GM19240 (cell line): ENCODE measurements at regions not wholly inside any gene's neighbourhood (a gene's known extent, or its start where the extent isn't known, plus 50 kb on each side); places are given as distances from the start of the nearest gene placed in this dataset.

Experiments used
- DNase-seq: peaks from one replicate; pipeline ENCODE4 v3.0.0; 2011; ENCODE audit warnings: low spot score; ENCODE audit not compliant: insufficient read length

DNA sequence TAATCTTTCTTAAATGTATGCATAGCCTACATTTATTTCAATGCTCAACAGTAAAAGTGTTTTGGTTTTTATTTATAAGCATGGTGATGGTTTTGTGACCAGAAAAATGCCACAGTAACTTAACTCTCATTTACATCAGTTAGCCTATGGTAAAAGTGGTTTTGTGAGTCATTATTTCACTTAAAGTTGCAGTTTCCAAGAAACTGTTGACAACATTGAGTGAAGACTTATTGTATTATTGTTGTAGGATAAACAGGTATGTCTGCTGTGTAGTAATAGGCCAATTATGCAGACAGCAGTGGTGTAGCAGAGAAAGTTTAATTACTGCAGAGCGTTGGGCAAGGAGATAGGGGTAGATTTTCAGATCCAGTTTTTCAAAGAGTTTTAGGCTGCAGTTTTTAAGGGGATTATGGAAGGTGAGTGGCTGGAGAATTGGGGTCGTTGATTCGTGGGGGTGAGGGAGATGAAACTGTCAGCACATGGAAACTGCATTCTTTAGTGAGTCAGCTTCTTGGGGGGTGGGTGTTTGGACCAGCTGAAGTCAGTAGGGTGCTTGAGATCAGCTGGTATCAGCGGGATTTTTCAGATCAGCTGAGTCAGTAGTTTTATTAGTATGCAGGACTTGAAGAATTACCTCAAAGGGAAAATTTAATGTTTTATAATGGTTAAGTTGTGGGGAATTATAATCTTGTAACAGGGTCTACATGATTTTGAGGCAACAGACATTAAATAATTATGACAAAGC is 168.7 kb upstream of the FMN2 start:
- DNase-seq, result no peak

DNA sequence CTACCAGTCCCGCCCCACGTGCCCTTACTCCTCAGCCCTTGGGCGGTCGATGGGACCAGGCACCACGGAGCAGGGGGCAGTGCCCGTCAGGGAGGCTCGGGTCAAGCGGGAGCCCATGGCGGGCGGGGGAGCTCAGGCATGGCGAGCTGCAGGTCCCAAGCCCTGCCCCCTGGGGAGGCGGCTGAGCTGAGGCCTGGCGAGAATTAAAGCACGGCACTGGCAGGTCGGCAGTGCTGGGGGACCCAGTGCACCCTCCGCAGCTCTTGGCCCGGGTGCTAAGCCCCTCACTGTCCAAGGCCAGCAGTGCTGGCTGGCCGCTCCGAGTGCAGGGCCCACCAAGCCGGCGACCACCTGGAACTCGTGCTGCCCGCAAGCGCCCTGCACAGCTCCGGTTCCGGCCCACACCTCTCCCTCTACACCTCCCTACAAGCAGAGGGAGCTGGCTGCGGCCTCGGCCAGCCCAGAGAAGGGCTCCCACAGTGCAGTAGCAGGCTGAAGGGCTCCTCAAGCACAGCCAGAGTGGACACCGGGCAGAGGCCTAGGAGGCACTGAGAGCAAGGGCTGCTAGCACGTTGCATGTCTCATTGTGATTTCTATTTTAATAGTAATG is 166.8 kb upstream of the FMN2 start:
- no peak for DNase-seq

DNA sequence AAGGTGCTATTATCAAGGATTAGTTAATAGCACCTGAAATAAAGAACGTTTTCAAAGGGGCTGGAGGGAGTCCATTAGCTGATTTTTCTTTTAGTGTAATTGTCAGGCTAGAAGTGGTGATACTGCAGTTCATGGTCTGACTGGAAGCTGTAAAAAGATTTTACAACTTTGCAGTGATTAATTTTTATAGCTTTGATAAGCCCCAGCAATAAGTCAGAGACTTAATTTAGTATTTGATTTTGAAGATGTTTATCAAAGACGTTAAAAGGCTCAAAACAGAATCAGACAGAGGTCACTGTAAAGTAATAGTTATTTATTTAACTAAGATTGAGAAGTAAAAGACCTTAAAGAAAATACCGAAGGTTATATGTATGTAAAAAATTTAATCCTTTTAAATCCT is 165.5 kb upstream of the FMN2 start:
- no peak for DNase-seq

DNA sequence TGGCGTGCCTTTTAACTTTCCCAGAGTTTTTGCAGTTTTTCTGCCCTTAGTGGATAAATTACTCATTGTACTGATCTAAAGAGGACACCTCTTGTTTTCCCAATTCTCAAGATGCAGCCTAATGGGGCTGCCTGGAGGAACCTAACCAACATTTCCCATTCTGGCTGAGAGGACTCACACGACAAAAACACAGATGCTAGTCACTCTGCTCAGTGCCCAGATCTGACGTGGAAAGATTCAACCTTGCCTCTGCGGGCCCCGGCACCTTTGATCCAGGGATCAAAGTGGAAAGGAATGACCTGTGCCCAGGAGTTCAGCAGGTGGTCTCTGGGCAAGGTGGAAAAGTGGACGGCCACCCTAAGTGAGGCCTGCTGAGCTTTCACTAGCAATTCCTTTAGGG is 162.4 kb upstream of the FMN2 start:
- no peak for DNase-seq

DNA sequence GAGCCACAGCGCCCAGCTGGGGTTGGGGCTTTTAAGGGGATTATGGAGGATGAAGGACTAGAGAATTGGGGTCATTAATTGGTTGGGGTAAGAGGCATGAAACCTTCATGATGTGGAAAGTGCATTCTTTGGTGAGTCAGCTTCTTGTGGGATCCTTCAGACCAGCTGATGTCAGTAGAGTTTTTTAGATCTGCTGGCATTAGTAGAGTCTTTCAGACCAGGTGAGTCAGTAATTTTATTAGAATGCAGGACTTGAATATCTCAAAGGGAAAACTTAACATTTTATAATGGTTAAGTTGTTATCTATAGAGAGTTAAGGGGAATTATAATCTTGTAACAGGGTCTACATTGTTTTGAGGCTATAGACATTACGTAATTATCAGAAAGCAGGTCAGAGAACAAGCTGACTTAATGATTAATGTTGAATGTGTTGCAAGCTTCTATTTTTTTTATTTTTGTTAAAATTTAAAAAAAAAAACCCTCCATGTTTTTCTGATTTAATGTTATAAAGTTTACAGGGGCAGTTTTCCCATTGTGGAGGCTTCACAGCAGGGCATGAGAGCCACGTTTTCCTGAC is 160.9 kb upstream of the FMN2 start:
- no peak for DNase-seq

DNA sequence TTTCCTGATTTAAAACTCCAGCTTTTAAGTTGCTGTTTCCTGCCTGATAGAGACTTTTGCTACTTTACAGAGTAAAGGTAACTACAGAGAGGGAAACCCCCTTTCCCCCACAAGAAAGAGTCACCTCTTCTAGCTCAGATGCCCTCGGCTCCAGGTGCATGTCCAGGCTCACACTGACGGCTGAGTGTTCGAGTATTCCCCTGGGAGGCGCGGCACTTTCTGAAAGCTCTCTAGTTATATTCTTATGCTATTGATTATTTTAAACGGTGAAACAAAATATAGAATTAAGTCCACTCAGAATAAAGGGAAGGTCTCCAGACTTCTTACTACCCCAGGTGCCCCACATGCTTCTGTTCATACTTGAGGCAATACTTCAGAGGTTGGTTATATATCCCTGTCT is 160.3 kb upstream of the FMN2 start:
- DNase-seq, result no peak

DNA sequence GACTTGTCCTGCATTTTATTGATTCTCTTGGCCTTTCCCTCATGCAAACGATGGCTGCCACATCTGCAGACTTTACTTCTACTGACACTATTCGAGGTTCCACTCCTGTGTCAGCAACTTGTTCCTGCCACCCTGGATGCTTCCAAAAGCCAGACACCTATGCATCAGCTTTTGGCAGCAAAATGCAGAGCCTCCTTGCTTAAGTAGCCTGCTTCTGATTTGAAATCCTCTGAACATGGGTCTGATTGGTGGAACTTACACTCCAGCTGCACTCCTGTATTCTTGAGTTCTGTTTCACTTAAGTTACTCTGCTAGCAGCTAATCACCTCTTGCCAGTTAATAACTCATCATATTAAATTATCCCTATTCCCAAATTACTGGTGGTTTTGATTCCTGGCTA is 152.1 kb upstream of the FMN2 start:
- DNase-seq, result no peak

DNA sequence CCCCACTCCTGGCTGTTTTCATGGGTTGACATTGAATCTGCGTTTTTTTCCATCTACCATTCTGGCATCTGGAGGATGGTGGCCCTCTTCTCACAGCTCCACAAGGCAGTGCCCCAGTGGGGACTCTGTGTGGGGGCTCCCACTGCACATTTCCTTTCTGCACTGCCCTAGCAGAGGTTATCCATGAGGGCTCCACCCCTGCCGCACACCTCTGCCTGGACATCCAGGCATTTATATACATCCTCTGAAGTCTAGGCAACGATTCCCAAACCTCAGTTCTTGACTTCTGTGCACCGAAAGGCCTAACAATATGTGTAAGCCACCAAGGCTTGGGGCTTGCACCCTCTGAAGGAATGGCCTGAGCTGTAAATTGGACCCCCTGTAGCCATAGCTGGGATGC is 147.9 kb upstream of the FMN2 start:
- no peak for DNase-seq

DNA sequence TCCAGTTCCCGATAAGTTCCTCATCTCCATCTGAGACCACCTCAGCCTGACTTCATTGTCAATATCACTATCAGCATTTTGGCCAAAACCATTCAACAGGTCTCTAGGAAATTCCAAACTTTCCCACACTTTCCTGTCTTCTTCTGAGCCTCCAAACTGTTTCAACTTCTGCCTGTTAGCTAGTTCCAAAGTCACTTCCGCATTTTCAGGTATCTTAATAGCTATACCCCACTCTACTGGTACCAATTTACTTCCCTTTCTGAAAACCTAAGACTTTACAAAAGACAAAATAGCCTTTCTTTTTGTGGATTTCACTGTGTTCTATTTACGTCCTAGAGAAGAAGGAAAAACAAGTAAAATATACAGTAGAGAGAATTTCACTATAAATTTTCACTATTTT is 147.0 kb upstream of the FMN2 start:
- no peak for DNase-seq

DNA sequence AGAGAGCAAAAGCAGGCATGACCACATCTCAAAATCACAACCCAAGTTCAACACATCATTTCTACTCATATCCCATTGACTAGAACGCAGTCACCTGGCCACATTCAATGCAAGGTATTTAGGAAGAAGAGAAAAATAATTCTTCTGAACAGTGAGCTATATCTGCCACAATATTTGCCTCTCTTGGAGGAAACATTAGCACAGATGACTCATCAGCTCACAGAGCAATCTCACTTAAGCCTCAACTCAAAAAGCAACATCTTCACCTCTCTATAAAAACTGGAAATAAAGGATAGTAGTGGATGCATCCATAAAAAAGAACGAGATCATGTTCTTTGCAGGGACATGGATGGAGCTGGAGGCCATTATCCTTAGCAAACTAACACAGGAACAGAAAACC is 143.9 kb upstream of the FMN2 start:
- DNase-seq, result no peak

DNA sequence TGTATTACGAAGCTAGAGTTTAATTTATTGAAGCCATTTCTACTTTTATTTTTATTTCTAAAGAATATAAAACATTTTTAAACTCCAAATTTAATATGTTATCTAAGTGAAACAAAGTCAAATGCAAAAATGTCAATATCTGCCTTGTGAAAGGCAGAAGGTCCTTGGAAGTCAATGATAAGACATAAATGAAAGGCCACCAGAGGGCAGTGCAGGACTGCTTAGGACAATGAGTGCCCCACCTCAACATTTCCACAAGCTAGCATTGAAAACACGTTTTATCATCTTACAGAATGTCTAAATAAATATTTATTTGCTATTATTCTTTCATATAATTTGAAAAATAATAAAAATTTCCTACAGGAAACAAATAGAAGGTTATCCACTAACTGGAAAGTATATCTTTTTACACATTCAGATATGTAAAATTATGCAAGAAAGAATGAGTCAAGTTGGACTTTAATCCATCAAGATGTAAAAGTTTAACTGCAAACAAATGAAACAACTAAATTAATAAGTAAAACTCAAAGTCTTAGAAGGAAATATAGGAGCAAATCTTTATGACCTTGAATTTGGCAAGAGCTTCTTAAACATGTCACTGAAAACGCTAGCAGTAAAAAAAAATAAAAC is 140.1 kb upstream of the FMN2 start:
- no peak for DNase-seq

DNA sequence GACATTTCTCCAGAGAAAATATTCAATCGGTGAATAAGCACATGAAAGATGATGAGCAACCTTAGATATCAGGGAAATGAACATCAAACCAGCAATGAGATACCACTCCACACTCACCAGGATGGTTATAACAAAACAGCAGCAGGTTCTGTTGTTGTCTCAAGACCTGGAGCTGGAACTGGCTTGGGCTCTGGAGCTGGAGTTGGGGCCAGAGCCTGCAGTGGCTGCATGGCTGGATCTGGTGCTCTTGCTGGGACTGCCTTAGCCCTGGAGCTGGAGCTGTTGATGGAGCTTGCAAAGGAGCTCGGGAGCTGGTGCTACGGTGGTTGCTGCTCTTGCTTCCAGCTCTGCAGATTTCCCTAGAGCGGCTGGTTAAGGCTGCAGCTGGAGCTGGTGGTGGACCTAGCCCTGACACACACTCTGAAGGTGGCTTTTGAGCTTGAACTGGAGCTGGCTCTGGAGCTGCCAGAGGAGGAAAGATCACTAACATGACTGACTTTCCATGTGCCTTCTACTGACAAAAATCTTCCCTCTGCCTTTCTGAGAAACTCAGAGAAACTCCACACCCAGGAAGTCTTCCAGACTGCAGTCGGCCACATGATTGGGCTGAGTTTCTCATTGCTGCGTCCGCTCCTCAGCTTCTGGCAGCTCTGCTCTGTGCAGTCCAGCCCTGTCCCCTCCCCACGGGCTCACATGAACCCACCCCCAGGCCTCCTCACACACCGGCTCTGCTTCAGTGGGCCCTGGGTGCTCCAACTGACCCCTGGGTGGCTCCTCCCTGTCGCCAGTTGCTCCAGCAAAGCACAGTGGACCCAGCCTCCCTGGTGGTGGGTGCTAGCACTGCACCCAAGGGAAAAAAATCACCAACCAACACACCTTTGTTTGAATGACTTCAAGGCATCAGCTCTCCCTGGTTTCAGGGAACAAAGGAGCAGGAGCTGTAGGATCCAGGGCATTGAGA is 139.1 kb upstream of the FMN2 start:
- no peak for DNase-seq

DNA sequence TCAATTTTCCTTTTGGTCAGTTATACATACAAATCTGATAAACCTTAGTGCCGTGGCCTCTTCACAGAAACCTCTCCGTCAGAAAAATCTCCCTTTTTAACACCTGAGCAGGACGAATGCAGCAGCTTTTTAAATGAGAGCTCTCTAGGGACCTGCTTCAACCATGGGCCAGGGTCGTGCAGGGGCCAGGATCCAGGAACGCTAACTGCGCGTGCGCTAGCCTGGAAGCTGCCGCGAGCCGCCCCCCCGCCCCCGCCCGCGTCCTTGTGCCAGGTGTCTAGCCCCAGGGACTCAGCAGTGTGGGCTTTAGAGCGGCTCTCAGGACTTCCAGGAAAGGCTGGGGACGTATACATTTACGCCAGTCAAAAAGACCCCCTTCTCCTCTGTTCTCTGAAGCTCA is 136.8 kb upstream of the FMN2 start:
- no peak for DNase-seq

DNA sequence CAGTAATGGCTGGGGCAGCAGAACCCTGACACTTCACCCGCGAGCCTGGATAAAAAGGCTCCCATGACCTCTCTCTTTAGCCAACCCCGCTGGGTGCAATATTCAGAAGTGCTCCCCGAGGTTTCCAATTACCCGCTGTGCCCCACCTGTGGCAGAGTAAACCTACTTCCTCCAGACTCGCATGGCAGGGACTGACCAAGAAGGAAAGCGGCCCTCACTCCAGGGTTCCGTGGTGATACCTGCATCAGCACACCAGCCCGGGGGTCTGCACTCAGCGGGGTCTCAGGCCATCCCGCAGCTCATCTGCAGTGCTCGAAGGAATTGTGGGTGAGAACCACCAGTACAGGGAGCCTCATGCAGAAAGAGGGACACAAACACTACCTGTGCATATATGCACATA is 136.3 kb upstream of the FMN2 start:
- DNase-seq, result no peak

DNA sequence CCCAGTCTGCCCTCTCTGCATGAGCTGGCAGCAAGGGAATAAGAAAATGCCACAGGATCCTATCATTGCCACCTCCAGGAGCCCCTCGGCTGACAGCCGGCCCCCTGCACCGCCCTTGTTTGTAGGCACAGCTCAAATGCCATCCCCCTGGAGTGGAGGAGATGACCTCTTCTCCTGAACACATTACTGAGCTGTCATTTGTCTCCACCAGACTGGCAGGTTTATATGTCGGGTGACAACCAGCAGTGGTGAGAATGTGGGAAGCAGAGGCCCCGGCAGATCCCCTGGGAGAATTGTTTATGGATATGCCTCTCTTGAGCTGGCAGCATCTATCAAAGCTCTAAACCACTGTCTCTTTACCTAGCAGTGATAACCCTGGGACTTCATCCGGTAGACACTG is 135.4 kb upstream of the FMN2 start:
- DNase-seq, result no peak

DNA sequence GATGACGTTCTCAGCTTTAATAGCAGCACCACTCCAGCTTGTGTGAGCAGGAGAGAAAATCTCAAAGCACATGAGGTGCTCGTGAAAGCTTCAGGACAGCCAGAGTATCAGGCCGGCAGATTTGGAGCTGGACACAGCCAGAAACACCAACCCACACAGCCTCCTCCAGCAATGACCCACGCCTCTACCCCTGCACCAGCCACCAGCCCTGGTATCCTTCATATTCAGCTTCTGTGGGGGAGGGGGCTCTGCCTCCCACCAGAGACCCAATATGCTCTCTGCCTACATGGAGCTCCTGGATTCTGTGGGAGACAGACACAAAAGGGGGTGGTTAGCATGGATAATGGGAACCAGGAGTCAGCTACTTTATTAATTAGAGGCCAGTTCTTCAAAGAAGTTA is 133.6 kb upstream of the FMN2 start:
- no peak for DNase-seq

DNA sequence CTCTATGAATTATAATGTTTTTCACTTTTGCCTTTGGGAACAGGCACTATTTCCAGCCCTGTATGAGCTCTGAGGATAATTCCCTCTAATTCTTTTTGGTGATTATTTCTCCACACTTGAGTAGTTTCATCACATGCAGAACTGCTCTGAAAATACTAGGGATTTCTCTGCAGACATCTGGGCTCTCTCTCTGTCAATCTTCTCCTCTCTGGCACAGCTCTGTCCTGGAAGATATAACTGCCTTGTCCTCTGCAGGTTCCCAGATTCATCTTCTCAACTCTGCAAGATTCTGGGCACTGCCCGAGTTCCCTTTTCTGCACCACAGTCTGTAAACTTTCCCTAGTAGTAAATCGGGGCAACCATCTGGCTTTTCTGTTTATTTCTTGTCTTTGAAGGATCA is 131.3 kb upstream of the FMN2 start:
- no peak for DNase-seq

DNA sequence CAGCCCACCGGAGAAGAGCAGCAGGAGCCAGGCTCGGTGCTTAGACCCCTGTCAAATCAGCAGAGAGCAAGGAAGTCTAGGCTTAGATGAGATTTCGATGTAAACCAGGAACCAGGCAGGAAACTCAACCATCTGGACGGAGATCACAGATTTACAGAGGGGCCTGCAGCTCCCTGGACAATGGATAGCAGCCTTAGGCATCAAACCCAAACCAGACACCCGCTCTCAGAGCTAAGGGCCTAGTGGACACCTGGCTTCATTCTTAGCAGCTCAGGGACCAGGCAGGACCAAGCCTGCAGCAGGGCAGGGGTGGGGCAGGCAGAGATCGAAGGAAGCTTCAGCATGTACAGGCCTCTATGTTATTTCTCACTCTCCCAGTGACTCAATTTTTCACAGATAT is 127.8 kb upstream of the FMN2 start:
- no peak for DNase-seq

DNA sequence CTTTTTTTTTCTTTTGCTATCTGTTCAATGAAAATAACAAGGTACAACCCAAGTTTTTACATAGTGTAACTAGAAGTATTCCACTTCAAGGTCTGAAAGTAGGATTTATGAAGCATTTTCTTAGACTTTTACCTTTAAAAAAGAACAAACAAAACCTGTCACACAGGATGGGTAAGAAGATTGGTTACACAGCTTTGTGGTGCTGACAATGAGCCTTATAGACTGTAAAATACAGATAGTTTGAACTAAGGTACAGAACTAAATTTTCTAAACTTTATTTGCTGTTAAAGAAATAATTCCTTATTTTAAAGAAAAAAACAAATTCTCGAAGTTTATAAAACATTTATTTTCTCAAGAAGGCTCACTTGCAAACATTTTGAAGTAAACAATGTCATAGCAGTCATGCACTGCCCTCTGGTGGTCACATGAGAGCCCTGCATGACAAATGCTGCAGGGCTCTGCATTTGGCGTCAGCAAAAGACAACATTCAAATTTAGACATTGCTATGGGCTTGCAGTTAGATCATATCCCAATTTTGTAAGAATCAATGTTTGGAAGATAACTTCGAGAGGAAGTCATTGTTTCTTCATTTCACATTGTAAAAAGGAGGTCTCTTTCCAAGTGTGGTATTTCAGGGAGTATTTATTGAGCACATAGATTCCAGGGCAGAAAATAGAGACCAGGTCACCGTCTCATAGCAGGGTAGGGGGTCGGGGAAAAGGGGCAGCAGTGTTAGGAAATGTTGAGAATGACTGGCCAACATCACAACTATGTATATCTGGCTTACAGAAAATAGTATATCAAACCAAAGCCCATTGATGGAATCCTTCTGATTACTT is 115.3 kb upstream of the FMN2 start:
- peak; percentile 30 for DNase-seq

DNA sequence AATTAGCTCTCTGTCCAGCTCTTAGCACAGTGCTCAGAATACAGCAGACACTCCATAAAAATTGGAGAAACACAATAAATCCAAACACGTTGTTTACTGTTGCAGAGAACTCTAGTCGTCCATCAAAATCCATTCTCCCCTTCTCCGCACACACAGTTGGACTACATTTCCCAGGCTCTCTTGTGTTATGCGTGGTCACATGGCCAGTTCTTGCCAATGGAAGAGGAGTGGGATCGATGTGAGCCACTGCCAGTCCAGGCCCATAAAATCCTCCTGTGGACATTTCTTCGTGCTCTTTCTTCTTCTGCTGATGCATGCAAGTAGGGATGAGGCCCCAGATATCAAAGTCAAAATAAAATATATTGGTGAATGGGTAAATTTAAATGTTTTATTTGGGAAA is 114.3 kb upstream of the FMN2 start:
- no peak for DNase-seq

DNA sequence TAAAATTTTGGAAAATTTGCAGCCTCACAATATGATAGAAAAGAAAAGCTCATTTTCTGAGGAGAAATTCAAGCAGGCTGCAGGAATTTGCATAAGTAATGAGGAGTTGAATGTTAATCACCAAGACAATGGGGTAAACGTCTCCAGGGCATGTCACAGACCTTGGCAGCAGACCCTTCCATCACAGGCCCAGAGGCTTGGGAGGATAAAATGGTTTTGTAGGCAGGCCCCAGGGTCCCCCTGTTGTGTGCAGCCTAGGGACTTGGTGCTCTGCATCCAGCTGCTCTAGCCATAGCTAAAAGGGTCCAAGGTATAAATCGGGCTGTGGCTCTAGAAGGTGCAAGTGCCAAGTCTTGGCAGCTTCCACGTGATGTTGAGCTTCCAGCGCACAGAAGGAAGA is 112.2 kb upstream of the FMN2 start:
- DNase-seq, result no peak
